Neural cell (in vitro differentiated cells): ENCODE measurements at regions not wholly inside any gene's neighbourhood (a gene's known extent, or its start where the extent isn't known, plus 50 kb on each side); places are given as distances from the start of the nearest gene placed in this dataset.

Source experiments
- EZH2 ChIP-seq: fragments of 200-600, 300-800 bp; shearing (Covaris generic), sonication (generic); IDR thresholded peaks from 2 replicates; pipeline ENCODE4 v1.6.1; 2014; ENCODE audit warnings: antibody characterized with exemption, low read length, borderline replicate concordance, mild to moderate bottlenecking; ENCODE audit not compliant: insufficient read depth, poor library complexity, severe bottlenecking
- MXI1 ChIP-seq: fragments of 450-650 bp; conservative IDR thresholded peaks from 2 replicates; pipeline ENCODE4 v1.6.1; 2014; ENCODE audit warnings: antibody characterized with exemption, mild to moderate bottlenecking; ENCODE audit not compliant: poor library complexity, severe bottlenecking
- TAF1 ChIP-seq: IDR thresholded peaks from 2 replicates; pipeline ENCODE4 v1.6.1; 2012; ENCODE audit warnings: low read depth
- TF ChIP-seq, protein P1 (sequence below): fragments of 450-650 bp; IDR thresholded peaks from 2 replicates; pipeline ENCODE4 v1.5.1; 2014; ENCODE audit warnings: antibody characterized with exemption, mild to moderate bottlenecking, moderate library complexity; ENCODE audit not compliant: poor library complexity, severe bottlenecking

DNA sequence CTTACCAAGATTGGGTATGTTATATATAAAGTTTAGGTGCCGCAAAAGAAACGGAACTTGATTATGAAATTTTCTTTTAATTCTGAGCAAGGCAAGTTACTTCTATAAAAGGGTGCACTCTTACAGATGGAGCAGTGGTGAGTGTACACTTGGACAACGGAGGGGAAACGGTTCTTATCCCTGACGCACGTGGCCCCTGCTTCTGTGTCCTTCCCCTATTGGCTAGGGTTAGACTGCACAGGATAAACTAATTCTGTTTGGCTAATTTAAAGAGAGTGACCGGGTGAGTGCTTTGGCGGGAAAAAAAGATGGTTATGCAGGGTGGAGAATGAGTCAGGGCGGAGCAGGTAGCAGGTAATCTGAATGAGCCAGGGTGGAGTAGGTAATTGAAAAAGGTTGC is 149.5 kb downstream of the GC start:
- TF ChIP-seq, protein P1, sequence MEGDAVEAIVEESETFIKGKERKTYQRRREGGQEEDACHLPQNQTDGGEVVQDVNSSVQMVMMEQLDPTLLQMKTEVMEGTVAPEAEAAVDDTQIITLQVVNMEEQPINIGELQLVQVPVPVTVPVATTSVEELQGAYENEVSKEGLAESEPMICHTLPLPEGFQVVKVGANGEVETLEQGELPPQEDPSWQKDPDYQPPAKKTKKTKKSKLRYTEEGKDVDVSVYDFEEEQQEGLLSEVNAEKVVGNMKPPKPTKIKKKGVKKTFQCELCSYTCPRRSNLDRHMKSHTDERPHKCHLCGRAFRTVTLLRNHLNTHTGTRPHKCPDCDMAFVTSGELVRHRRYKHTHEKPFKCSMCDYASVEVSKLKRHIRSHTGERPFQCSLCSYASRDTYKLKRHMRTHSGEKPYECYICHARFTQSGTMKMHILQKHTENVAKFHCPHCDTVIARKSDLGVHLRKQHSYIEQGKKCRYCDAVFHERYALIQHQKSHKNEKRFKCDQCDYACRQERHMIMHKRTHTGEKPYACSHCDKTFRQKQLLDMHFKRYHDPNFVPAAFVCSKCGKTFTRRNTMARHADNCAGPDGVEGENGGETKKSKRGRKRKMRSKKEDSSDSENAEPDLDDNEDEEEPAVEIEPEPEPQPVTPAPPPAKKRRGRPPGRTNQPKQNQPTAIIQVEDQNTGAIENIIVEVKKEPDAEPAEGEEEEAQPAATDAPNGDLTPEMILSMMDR = no peak
- TF ChIP-seq TAF1 = no peak
- TF ChIP-seq EZH2 = no peak
- no peak for TF ChIP-seq MXI1
